Left lung (tissue), 4 donors: ENCODE measurements at regions not wholly inside any gene's neighbourhood (a gene's known extent, or its start where the extent isn't known, plus 50 kb on each side); places are given as distances from the start of the nearest gene placed in this dataset.

Experiments used
- ATAC-seq: fragments of 200-7000 bp; cut with Tn5 transposase; one replicate; pipeline ENCODE4 v1.9.1; 2020; ENCODE audit warnings: moderate library complexity
- DNase-seq, 4 donors: peaks; one replicate each; pipeline ENCODE4 v3.0.0-alpha.2; 2013 to 2020
- H3K27ac ChIP-seq, 2 donors: fragments of 200-600 bp; sonication (generic) in 1 of 2; one replicate each; pipeline versions ENCODE4 v1.5.0 to v1.8.0; 2020 to 2021
- H3K27me3 ChIP-seq, 2 donors: fragments of 200-600 bp; sonication (generic) in 1 of 2; one replicate each; pipeline versions ENCODE4 v1.5.0 to v1.8.0; 2020 to 2021
- H3K36me3 ChIP-seq, 2 donors: fragments of 200-600 bp; sonication (generic) in 1 of 2; one replicate each; pipeline versions ENCODE4 v1.5.0 to v1.8.0; 2020 to 2021
- H3K4me1 ChIP-seq, 2 donors: fragments of 200-600 bp; one replicate each; pipeline ENCODE4 v1.8.0; 2021
- H3K4me3 ChIP-seq, 2 donors: fragments of 200-600 bp; sonication (generic) in 1 of 2; one replicate each; pipeline versions ENCODE4 v1.5.0 to v1.8.0; 2020 to 2021; ENCODE audit warnings: mild to moderate bottlenecking in 1 of 2
- H3K9me3 ChIP-seq, 2 donors: fragments of 200-600 bp; sonication (generic) in 1 of 2; one replicate each; pipeline versions ENCODE4 v1.5.0 to v1.8.0; 2020 to 2021
- intact Hi-C, 2 donors: fragments of 100-400 bp; cut with DNase I; formaldehyde crosslinking; loops; one replicate each; pipeline versions ENCODE4 v1.11.2 to v1.14.2; 2022
- TF ChIP-seq, protein P1 (sequence below), 2 donors: fragments of 200-600 bp; sonication (generic) in 1 of 2; IDR thresholded peaks; one replicate each; pipeline versions ENCODE4 v1.5.0 to v1.8.0; 2021; ENCODE audit warnings: antibody characterized with exemption in 2 of 2
- donor health status: DM: no; HTN: yes; CAD: no.
- donor health status: DM: no; HTN: no; CAD: no.

DNA sequence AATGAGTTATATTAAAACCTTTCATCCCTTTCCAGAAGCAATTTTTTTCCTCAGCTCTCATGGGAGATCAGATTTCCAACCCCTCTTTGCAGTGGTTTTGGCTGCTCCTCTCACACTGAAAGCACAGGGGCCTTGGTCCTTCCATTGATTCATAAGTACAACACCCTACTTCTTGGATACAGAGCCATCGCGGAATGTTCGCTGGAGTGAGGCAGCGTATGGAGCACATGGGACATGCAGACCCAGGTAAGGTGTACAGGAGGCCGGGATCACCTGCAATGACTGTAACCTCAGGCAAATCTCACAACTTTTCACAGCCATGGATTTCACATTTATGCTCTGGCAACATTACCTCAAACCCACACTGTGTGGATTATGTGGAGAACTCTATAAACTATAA is 75.2 kb upstream of the HEY2 start:
- no peaks in the 10 kb centered on the region for H3K36me3 ChIP-seq
- no peak overlapping the region for H3K4me3 ChIP-seq

DNA sequence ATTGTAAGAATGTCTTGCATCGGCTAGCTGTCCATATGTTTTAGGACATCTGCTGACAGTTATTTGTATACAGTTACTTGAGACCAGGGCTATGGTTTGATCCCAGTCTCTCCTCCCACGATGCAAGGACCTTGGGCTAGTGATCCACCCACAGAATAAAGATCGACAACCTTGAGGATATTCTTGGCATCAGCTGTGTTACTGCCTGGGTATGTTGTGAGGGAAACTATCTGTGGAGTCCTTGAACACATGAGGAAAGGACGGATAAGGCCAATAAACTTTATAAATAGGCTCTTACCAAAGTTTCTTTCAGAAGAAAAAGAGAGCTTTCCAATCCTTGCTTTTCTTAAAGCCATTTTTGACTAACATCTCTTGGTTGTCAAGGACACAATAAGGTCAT is 70.8 kb upstream of the HEY2 start:
- peaks cover 0 to 6% of the 10 kb centered on the region in 2 donors for H3K27me3 ChIP-seq
- no peaks in the 10 kb centered on the region for H3K36me3 ChIP-seq

More for the DNA sequence above, 75.2 kb upstream of the HEY2 start:
- H3K27ac ChIP-seq: no peak overlapping the region
- H3K9me3 ChIP-seq: no peaks in the 10 kb centered on the region
- H3K4me1 ChIP-seq: no peaks in the 10 kb centered on the region
- H3K27me3 ChIP-seq: peaks cover 0 to 6% of the 10 kb centered on the region in 2 donors
- intact Hi-C loops: no loop called here
- TF ChIP-seq, protein P1, sequence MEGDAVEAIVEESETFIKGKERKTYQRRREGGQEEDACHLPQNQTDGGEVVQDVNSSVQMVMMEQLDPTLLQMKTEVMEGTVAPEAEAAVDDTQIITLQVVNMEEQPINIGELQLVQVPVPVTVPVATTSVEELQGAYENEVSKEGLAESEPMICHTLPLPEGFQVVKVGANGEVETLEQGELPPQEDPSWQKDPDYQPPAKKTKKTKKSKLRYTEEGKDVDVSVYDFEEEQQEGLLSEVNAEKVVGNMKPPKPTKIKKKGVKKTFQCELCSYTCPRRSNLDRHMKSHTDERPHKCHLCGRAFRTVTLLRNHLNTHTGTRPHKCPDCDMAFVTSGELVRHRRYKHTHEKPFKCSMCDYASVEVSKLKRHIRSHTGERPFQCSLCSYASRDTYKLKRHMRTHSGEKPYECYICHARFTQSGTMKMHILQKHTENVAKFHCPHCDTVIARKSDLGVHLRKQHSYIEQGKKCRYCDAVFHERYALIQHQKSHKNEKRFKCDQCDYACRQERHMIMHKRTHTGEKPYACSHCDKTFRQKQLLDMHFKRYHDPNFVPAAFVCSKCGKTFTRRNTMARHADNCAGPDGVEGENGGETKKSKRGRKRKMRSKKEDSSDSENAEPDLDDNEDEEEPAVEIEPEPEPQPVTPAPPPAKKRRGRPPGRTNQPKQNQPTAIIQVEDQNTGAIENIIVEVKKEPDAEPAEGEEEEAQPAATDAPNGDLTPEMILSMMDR (IDR thresholded peaks at IDR 0.05): no peak
- DNase-seq: peak in 1 of 4 donors; percentile 7
- ATAC-seq: no peak

DNA sequence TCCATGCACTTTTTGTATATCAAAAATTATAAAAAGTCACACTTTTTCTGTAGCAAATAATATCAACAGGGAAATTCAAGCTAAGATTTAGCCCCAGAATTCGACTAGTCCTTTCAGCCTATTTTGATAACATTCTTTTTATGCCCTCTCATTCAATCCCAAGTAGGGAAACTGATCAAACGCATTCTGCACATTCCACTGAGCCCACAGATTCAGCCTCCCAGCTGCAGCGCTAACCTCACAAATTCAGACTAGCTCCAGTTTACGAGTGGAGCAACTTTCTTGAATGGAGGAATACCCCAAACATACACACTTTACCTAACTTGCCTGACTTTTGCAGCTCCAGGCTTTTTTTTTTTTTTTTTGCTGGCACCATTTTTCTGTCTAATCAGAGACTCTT is 70.3 kb upstream of the HEY2 start:
- ATAC-seq: no peak
- no peak overlapping the region for H3K27ac ChIP-seq
- H3K9me3 ChIP-seq: no peaks in the 10 kb centered on the region

More for the DNA sequence above, 70.8 kb upstream of the HEY2 start:
- no peaks in the 10 kb centered on the region for H3K4me1 ChIP-seq
- H3K9me3 ChIP-seq: no peaks in the 10 kb centered on the region
- DNase-seq (no peak), ATAC-seq (no peak)
- H3K27ac ChIP-seq: no peak overlapping the region
- intact Hi-C loops: no loop called here
- TF ChIP-seq, protein P1 (IDR thresholded peaks at IDR 0.05): no peak
- H3K4me3 ChIP-seq: no peak overlapping the region

DNA sequence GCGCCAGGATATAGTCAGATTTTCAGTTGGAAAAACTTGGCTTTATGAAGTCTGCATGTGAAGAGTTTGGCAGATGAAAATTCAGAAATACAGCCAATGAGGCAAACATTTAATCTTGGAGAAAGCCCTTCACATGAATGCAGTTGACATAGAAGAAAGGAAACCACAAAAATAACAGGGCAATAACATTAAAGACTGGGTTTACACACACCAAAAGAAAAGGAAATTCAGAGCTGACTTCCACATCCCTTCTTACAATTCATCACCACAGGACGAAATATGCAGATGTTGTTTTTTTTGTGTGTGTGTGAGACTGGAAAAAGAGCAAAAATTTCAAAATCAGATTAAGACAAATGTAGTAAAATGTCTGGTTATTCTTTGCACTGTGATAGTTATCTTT is 69.8 kb upstream of the HEY2 start:
- intact Hi-C loops: no loop called here
- H3K4me3 ChIP-seq: no peak overlapping the region
- ATAC-seq (no peak), DNase-seq (no peak)
- H3K27ac ChIP-seq: no peak overlapping the region
- peaks cover 0 to 6% of the 10 kb centered on the region in 2 donors for H3K27me3 ChIP-seq
- TF ChIP-seq, protein P1 (IDR thresholded peaks at IDR 0.05): no peak
- H3K9me3 ChIP-seq: no peaks in the 10 kb centered on the region
- H3K36me3 ChIP-seq: no peaks in the 10 kb centered on the region
- H3K4me1 ChIP-seq: no peaks in the 10 kb centered on the region

More for the DNA sequence above, 70.3 kb upstream of the HEY2 start:
- Histone ChIP-seq H3K4me3 (no peak overlapping the region), H3K36me3 (no peaks in the 10 kb centered on the region), H3K4me1 (no peaks in the 10 kb centered on the region), H3K27me3 (peaks cover 0 to 6% of the 10 kb centered on the region in 2 donors)
- intact Hi-C loops: no loop called here
- DNase-seq: no peak
- TF ChIP-seq, protein P1 (IDR thresholded peaks at IDR 0.05): no peak

DNA sequence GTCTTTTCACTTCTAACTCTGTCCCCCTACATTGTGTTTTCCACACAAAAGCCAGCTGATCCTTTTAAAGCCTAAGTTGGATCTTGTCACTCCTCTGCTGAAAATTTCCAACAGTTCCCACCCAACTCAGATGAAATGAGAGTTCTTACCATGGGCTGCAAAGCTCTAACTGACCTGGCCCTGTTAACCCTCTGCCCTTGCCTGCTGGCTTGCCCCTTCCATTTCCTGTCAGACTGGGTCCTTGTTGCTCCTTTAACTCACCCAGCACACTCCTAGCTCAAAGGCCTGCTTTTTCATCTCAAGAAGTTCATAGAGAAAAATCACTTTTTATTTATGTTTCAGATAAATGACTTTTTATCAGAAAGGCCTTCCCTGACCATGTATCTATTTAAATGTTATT is 66.5 kb upstream of the HEY2 start:
- H3K9me3 ChIP-seq: no peaks in the 10 kb centered on the region
- H3K4me3 ChIP-seq: no peak overlapping the region
- no peaks in the 10 kb centered on the region for H3K4me1 ChIP-seq
- H3K36me3 ChIP-seq: no peaks in the 10 kb centered on the region
- TF ChIP-seq, protein P1 (IDR thresholded peaks at IDR 0.05): no peak
- H3K27ac ChIP-seq: no peak overlapping the region
- intact Hi-C loops: no loop called here
- no peak for DNase-seq
- peaks cover 0 to under 1% of the 10 kb centered on the region in 2 donors for H3K27me3 ChIP-seq
- ATAC-seq: no peak
